ENCODE measurements at regions not wholly inside any gene's neighbourhood (a gene's known extent, or its start where the extent isn't known, plus 50 kb on each side); places are given as distances from the start of the nearest gene placed in this dataset.

DNA sequence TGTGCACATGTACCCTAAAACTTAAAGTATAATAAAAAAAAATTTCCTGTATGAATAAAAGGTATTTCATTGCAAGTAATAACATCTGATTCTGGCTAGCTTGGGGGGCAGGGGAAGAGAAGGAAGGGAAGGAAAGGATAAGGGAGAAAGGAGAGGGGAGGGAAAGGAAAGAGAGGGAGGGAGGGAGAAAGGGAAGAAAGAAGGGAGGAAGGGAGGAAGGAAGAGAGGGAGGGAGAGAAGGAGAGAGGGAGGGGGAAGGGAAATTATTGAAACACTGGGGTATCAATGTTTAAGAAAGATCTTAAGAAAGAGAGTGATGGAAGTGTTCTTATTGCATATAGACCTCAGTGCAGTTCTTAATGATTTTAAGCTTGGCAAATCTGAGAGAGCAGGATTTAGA, 129.8 kb upstream of the ZNF366 start:
- POLR2A ChIA-PET (ENCODE audit: unreplicated experiment): no interaction called here
- no peak overlapping the region for H4K91ac ChIP-seq (ENCODE audit: insufficient read depth, low read depth, low read length)
- in situ Hi-C loops (cut with MboI; ENCODE audit: low sequenced_read_pairs): no loop called here
- ATAC-seq (ENCODE audit: low read depth): no peak
- no peak overlapping the region for H4K5ac ChIP-seq (ENCODE audit: low read depth, low read length)
- no peak overlapping the region for H4K8ac ChIP-seq (ENCODE audit: low read depth in 2 of 2, low read length in 2 of 2)
- H2AFZ ChIP-seq (replicated peaks; ENCODE audit: low read length, poor library complexity): no peak overlapping the region
- no peak overlapping the region for H3K4ac ChIP-seq (ENCODE audit: low read depth, low read length)
- CTCF ChIA-PET: no interaction called here
- no peaks in the 10 kb centered on the region for H3K79me1 ChIP-seq (ENCODE audit: low read depth in 1 of 2, low read length in 2 of 2)
- H3K4me2 ChIP-seq (ENCODE audit: low read depth, low read length): no peak overlapping the region
- no peak for DNase-seq
- H3K23ac ChIP-seq (ENCODE audit: low read depth, low read length): no peak overlapping the region
- dilution Hi-C loops (cut with HindIII; ENCODE audit: low sequenced_read_pairs, unreplicated experiment): no loop called here
- H3K27me3 ChIP-seq (ENCODE audit: control insufficient read depth, insufficient read depth, low read length): no peaks in the 10 kb centered on the region
- H2BK120ac ChIP-seq (ENCODE audit: low read depth, low read length): no peak overlapping the region
- no peak overlapping the region for H2BK5ac ChIP-seq (ENCODE audit: low read depth, low read length, poor library complexity, severe bottlenecking)
- H3K56ac ChIP-seq (ENCODE audit: extremely low read depth, insufficient read depth, low read length): no peak overlapping the region
- peaks cover 13% of the 10 kb centered on the region for H3K4me1 ChIP-seq (ENCODE audit: control insufficient read depth, insufficient read depth, low read length)
- no peak overlapping the region for H2AK9ac ChIP-seq (replicated peaks; ENCODE audit: low read depth, low read length, poor library complexity)
- H3K4me3 ChIP-seq (ENCODE audit: insufficient read depth, low read depth, low read length): no peak overlapping the region
- H2BK15ac ChIP-seq (ENCODE audit: low read depth, low read length): no peak overlapping the region
- H2BK20ac ChIP-seq (ENCODE audit: low read depth, low read length): no peak overlapping the region
- H3K9ac ChIP-seq (ENCODE audit: low read depth, low read length): no peak overlapping the region
- H3K27ac ChIP-seq (ENCODE audit: insufficient read depth, low read length): no peak overlapping the region
- H3K9me3 ChIP-seq (ENCODE audit: control insufficient read depth, insufficient read depth, low read length): no peaks in the 10 kb centered on the region
- intact Hi-C loops (cut with micrococcal nuclease): no loop called here
- no peaks in the 10 kb centered on the region for H3K36me3 ChIP-seq (ENCODE audit: control insufficient read depth, insufficient read depth, low read length)
- no peaks in the 10 kb centered on the region for H4K20me1 ChIP-seq (ENCODE audit: insufficient read depth, low read length)
- TF ChIP-seq CHD1 (IDR thresholded peaks at IDR 0.05; ENCODE audit: low read depth, low read length) (no peak), CTCF (conservative IDR thresholded peaks at IDR 0.05; ENCODE audit: low read depth, low read length) (no peak), RCOR1 (IDR thresholded peaks at IDR 0.05; ENCODE audit: insufficient replicate concordance, low read length) (no peak), MAFK (IDR thresholded peaks at IDR 0.05; ENCODE audit: low read depth, low read length) (no peak), MXI1 (IDR thresholded peaks at IDR 0.05; ENCODE audit: borderline replicate concordance, low read depth, low read length) (no peak), MAZ (IDR thresholded peaks at IDR 0.05; ENCODE audit: borderline replicate concordance, low read depth, low read length) (no peak), CEBPB (IDR thresholded peaks at IDR 0.05; ENCODE audit: low read depth, low read length) (no peak), RAD21 (IDR thresholded peaks at IDR 0.05; ENCODE audit: low read length) (no peak)
- TF ChIP-seq, protein P1, sequence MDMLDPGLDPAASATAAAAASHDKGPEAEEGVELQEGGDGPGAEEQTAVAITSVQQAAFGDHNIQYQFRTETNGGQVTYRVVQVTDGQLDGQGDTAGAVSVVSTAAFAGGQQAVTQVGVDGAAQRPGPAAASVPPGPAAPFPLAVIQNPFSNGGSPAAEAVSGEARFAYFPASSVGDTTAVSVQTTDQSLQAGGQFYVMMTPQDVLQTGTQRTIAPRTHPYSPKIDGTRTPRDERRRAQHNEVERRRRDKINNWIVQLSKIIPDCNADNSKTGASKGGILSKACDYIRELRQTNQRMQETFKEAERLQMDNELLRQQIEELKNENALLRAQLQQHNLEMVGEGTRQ (IDR thresholded peaks at IDR 0.05; ENCODE audit: low read depth, low read length): no peak
- TF ChIP-seq, protein P2, sequence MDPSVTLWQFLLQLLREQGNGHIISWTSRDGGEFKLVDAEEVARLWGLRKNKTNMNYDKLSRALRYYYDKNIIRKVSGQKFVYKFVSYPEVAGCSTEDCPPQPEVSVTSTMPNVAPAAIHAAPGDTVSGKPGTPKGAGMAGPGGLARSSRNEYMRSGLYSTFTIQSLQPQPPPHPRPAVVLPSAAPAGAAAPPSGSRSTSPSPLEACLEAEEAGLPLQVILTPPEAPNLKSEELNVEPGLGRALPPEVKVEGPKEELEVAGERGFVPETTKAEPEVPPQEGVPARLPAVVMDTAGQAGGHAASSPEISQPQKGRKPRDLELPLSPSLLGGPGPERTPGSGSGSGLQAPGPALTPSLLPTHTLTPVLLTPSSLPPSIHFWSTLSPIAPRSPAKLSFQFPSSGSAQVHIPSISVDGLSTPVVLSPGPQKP (IDR thresholded peaks at IDR 0.05; ENCODE audit: borderline replicate concordance, low read depth, low read length): no peak
- no TSS peak for BruUV-seq (replicated peaks)
- H3K18ac ChIP-seq (ENCODE audit: low read depth, low read length): no peak overlapping the region
- H2AK5ac ChIP-seq (ENCODE audit: low read depth, low read length): no peak overlapping the region
- H3K9me1 ChIP-seq (ENCODE audit: insufficient read depth, low read length): peaks cover 3% of the 10 kb centered on the region; the same call in 1 of the 2 replicates
- no peak overlapping the region for H3K14ac ChIP-seq (replicated peaks; ENCODE audit: low read depth, low read length)
